B cell (primary cell): ENCODE measurements at regions not wholly inside any gene's neighbourhood (a gene's known extent, or its start where the extent isn't known, plus 50 kb on each side); places are given as distances from the start of the nearest gene placed in this dataset.

Experiments
- ATAC-seq: fragments of 200-7000 bp; cut with Tn5 transposase; one replicate; pipeline ENCODE4 v1.10.0; 2021; ENCODE audit warnings: low read depth, mild to moderate bottlenecking, moderate number of reproducible peaks, moderate library complexity
- CTCF ChIA-PET: fragments of 350-600 bp; sonication (Branson Sonifier 250); formaldehyde crosslinking; loops from one replicate; lab custom pipeline; 2021; ENCODE audit warnings: antibody characterized with exemption, inconsistent platforms; lab: Charles Lee
- POLR2A ChIA-PET: fragments of 350-600 bp; sonication (Branson Sonifier 250); formaldehyde crosslinking; loops from one replicate; lab custom pipeline; 2021; ENCODE audit warnings: antibody characterized with exemption; lab: Charles Lee
- DNase-seq: peaks from one replicate; pipeline ENCODE4 v3.0.0; 2013
- H2AFZ ChIP-seq: 2 replicates; pipeline ENCODE4 v1.6.1; 2012; ENCODE audit warnings: mild to moderate bottlenecking, low read depth, low read length; ENCODE audit not compliant: insufficient read depth, poor library complexity, severe bottlenecking
- H3K27ac ChIP-seq, 2 donors: 1 replicate in 1 of 2; 2 replicates in 1 of 2; pipeline ENCODE4 v1.5.1; 2012 to 2013; ENCODE audit warnings: low read length in 2 of 2, mild to moderate bottlenecking in 2 of 2, moderate library complexity in 1 of 2
- H3K27me3 ChIP-seq, 4 experiments: fragments of 200-600 bp in 1 of 4; sonication (generic) in 1 of 4; replicated peaks in 1 of 4; 1 replicate in 2 of 4; 2 replicates in 2 of 4; pipeline versions ENCODE4 v1.6.1 to v1.7.0; 2013 to 2016; ENCODE audit warnings: low read length in 3 of 4, mild to moderate bottlenecking in 2 of 4, mixed read lengths in 1 of 4, moderate library complexity in 1 of 4; ENCODE audit not compliant: insufficient read depth in 4 of 4, control insufficient read depth in 3 of 4; ENCODE audit errors: control extremely low read depth in 1 of 4
- H3K36me3 ChIP-seq, 2 experiments: replicated peaks in 1 of 2; 1 replicate in 1 of 2; 2 replicates in 1 of 2; pipeline versions ENCODE4 v1.6.1 to v1.7.1; 2013; ENCODE audit warnings: low read length in 1 of 2; ENCODE audit not compliant: insufficient read depth in 2 of 2, control insufficient read depth in 1 of 2; ENCODE audit errors: control extremely low read depth in 1 of 2, extremely low read depth in 1 of 2
- H3K4me1 ChIP-seq, 2 donors: fragments of 200-600 bp in 1 of 2; sonication (generic) in 1 of 2; 1 replicate in 1 of 2; 2 replicates in 1 of 2; pipeline versions ENCODE4 v1.5.1 to v1.6.1; 2013 to 2017; ENCODE audit warnings: low read length in 2 of 2; ENCODE audit not compliant: control insufficient read depth in 2 of 2, insufficient read depth in 2 of 2
- H3K4me2 ChIP-seq: replicated peaks from 2 replicates; pipeline ENCODE3; 2012; ENCODE audit warnings: mild to moderate bottlenecking, low read depth, low read length; ENCODE audit not compliant: poor library complexity, severe bottlenecking
- H3K4me3 ChIP-seq, 5 experiments: fragments of 200-600 bp in 1 of 5; sonication (generic) in 1 of 5; 1 replicate in 3 of 5; 2 replicates in 2 of 5; pipeline versions ENCODE4 v1.5.1 to v1.7.0; 2011 to 2016; ENCODE audit warnings: low read length in 4 of 5, mild to moderate bottlenecking in 4 of 5, low read depth in 2 of 5, control low read depth in 1 of 5, moderate library complexity in 1 of 5; ENCODE audit not compliant: insufficient read depth in 1 of 5; ENCODE audit errors: control extremely low read depth in 1 of 5, extremely low read depth in 1 of 5
- H3K79me2 ChIP-seq: fragments of 200-600 bp; sonication (generic); one replicate; pipeline ENCODE4 v1.6.0; 2016; ENCODE audit warnings: low read length; ENCODE audit not compliant: control insufficient read depth, insufficient read depth
- H3K9ac ChIP-seq: fragments of 200-600 bp; sonication (generic); 2 replicates; pipeline ENCODE4 v1.6.1; 2017; ENCODE audit warnings: mild to moderate bottlenecking, low read length, moderate library complexity
- H3K9me3 ChIP-seq, 3 donors: one replicate each; pipeline versions ENCODE4 v1.6.1 to v1.7.1; 2013; ENCODE audit warnings: low read length in 2 of 3; ENCODE audit not compliant: control insufficient read depth in 2 of 3, insufficient read depth in 1 of 3; ENCODE audit errors: control extremely low read depth in 1 of 3
- H4K20me1 ChIP-seq: 2 replicates; pipeline ENCODE4 v1.6.0; 2012; ENCODE audit warnings: mild to moderate bottlenecking, low read length; ENCODE audit not compliant: insufficient read depth, control insufficient read depth, poor library complexity, severe bottlenecking
- H3K27ac Mint-ChIP-seq: one replicate; pipeline ENCODE4 v1.8.0; 2021; ENCODE audit warnings: mixed read lengths
- H3K27me3 Mint-ChIP-seq: one replicate; pipeline ENCODE4 v1.8.0; 2021; ENCODE audit warnings: mixed read lengths
- H3K4me1 Mint-ChIP-seq: one replicate; pipeline ENCODE4 v1.8.0; 2021; ENCODE audit warnings: mixed read lengths
- H3K4me3 Mint-ChIP-seq: one replicate; pipeline ENCODE4 v1.8.0; 2021; ENCODE audit warnings: mixed read lengths
- H3K9me3 Mint-ChIP-seq: one replicate; pipeline ENCODE4 v1.8.0; 2022; ENCODE audit warnings: mixed read lengths; ENCODE audit not compliant: insufficient read depth
- EZH2 ChIP-seq: IDR thresholded peaks from 2 replicates; pipeline ENCODE4 v1.6.1; 2012; ENCODE audit warnings: borderline replicate concordance, low read depth, mild to moderate bottlenecking, moderate library complexity, low read length; ENCODE audit not compliant: insufficient read depth, poor library complexity, severe bottlenecking
- WGBS: methylation state at CpG from one replicate; pipeline ENCODE4 v1.1.5; 2013; ENCODE audit warnings: missing lambda C conversion rate; ENCODE audit not compliant: insufficient coverage; 5-methylcytosine and 5-hydroxymethylcytosine counted together
- intact Hi-C: fragments of 100-400 bp; cut with micrococcal nuclease; formaldehyde crosslinking; loops from one replicate; pipeline ENCODE4 v1.10.0; 2022
- TF ChIP-seq, protein P1 (sequence below): fragments of 200-600 bp; IDR thresholded peaks from one replicate; pipeline ENCODE4 v1.8.0; 2022; ENCODE audit warnings: antibody characterized with exemption, mild to moderate bottlenecking

- Histone ChIP-seq H3K9ac (no peak overlapping the region), H3K4me3 (no peak overlapping the region), H3K27ac (no peak overlapping the region), H3K9me3 (no peaks in the 10 kb centered on the region), H3K27me3 (no peaks in the 10 kb centered on the region), H3K4me2 (no peak overlapping the region), H2AFZ (no peak overlapping the region), H4K20me1 (no peaks in the 10 kb centered on the region), H3K36me3 (no peaks in the 10 kb centered on the region), H3K4me1 (no peaks in the 10 kb centered on the region), H3K79me2 (no peaks in the 10 kb centered on the region)
- no CpG with 5 or more reads among the region's 5 CpGs for WGBS
- H3K9me3 Mint-ChIP-seq: no peaks in the 10 kb centered on the region
- H3K4me3 Mint-ChIP-seq: no peak overlapping the region
- POLR2A ChIA-PET: no interaction called here
- H3K4me1 Mint-ChIP-seq: peaks cover 10% of the 10 kb centered on the region
- intact Hi-C loops: no loop called here
- CTCF ChIA-PET: no interaction called here
- no peak for DNase-seq
- no peak for ATAC-seq
- TF ChIP-seq, protein P1, sequence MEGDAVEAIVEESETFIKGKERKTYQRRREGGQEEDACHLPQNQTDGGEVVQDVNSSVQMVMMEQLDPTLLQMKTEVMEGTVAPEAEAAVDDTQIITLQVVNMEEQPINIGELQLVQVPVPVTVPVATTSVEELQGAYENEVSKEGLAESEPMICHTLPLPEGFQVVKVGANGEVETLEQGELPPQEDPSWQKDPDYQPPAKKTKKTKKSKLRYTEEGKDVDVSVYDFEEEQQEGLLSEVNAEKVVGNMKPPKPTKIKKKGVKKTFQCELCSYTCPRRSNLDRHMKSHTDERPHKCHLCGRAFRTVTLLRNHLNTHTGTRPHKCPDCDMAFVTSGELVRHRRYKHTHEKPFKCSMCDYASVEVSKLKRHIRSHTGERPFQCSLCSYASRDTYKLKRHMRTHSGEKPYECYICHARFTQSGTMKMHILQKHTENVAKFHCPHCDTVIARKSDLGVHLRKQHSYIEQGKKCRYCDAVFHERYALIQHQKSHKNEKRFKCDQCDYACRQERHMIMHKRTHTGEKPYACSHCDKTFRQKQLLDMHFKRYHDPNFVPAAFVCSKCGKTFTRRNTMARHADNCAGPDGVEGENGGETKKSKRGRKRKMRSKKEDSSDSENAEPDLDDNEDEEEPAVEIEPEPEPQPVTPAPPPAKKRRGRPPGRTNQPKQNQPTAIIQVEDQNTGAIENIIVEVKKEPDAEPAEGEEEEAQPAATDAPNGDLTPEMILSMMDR: no peak
- TF ChIP-seq EZH2: no peak
- H3K27ac Mint-ChIP-seq: no peak overlapping the region
- no peaks in the 10 kb centered on the region for H3K27me3 Mint-ChIP-seq
Measured at GRCh38 chr2:106311041-106311370, 116.9 kb upstream of the UXS1 start.

DNA sequence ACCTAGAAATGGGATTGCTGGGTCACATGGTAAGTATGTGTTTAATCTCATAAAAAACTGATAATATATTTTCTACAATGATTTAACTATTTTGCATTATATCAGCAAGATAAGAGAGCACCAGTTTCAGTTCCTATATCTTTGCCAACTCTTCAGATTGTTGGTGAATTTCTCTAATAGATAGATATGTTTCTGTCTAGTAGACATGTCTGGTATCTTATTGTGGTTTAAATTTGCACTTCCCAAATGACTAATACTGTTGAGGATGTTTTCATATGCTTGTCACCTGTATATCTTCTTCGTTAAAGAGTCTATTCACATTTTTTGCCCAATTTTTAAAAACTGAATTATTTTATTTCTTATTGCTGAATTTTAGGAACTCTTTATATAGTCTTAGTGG is 113.8 kb upstream of the UXS1 start:
- ChIA-PET CTCF (no interaction called here), POLR2A (no interaction called here)
- no peak overlapping the region for H3K27ac ChIP-seq
- no peaks in the 10 kb centered on the region for H3K9me3 ChIP-seq
- no peaks in the 10 kb centered on the region for H3K79me2 ChIP-seq
- no peaks in the 10 kb centered on the region for H3K36me3 ChIP-seq
- Mint-ChIP-seq H3K27me3 (no peaks in the 10 kb centered on the region), H3K4me1 (peaks cover 10% of the 10 kb centered on the region), H3K27ac (no peak overlapping the region), H3K9me3 (no peaks in the 10 kb centered on the region), H3K4me3 (no peak overlapping the region)
- no peaks in the 10 kb centered on the region for H3K27me3 ChIP-seq
- H3K4me1 ChIP-seq: no peaks in the 10 kb centered on the region
- DNase-seq (no peak), ATAC-seq (no peak)
- no CpG with 5 or more reads among the region's 1 CpG for WGBS
- intact Hi-C loops: no loop called here
- H4K20me1 ChIP-seq: no peaks in the 10 kb centered on the region
- no peak overlapping the region for H2AFZ ChIP-seq
- H3K9ac ChIP-seq: no peak overlapping the region
- no peak overlapping the region for H3K4me2 ChIP-seq
- TF ChIP-seq, protein P1: no peak
- no peak for TF ChIP-seq EZH2
- no peak overlapping the region for H3K4me3 ChIP-seq
